HCT116 (cell line): ENCODE measurements at regions not wholly inside any gene's neighbourhood (a gene's known extent, or its start where the extent isn't known, plus 50 kb on each side); places are given as distances from the start of the nearest gene placed in this dataset.
A peak's percentile ranks its signal among the peaks of the same experiment; 100 is the strongest.

Source experiments
- ATAC-seq: fragments of 200-7000 bp; cut with Tn5 transposase; 2 replicates; pipeline ENCODE4 v1.9.1; 2020; ENCODE audit warnings: mild to moderate bottlenecking, moderate library complexity
- BruUV-seq: library from RNA; stranded (reverse); fragments of 400-500 nt; replicated peaks from 2 replicates; lab custom pipeline; 2021; lab: Mats Ljungman, UMichigan
- CTCF ChIA-PET: fragments of 300-600 bp; sonication (Branson Sonifier 250); formaldehyde crosslinking; loops from one replicate; lab custom pipeline; 2021; ENCODE audit warnings: antibody characterized with exemption; lab: Charles Lee
- POLR2A ChIA-PET: fragments of 300-600, 350-600 bp; sonication (Branson Sonifier 250); formaldehyde crosslinking; loops from one replicate; lab custom pipeline; 2021; ENCODE audit warnings: antibody characterized with exemption; lab: Charles Lee
- RAD21 ChIA-PET, 2 experiments: fragments of 300-600 bp; sonication (Branson Sonifier 250); formaldehyde crosslinking; loops; one replicate each; lab custom pipeline; 2023; ENCODE audit warnings: low total read pairs in 2 of 2; ENCODE audit not compliant: uncharacterized antibody in 2 of 2, unreplicated experiment in 2 of 2, low non-redundant PET in 1 of 2; lab: Charles Lee
- DNase-seq: peaks from one replicate; pipeline ENCODE4 v3.0.0-alpha.2; 2010; ENCODE audit warnings: low read depth, low spot score
- H2AFZ ChIP-seq: fragments of 200-600 bp; shearing (Covaris generic), sonication (generic); 2 replicates; pipeline ENCODE4 v1.6.1; 2017; ENCODE audit warnings: low read depth, mixed run types, mixed read lengths, antibody characterized with exemption, low read length; ENCODE audit not compliant: poor library complexity, severe bottlenecking
- H3K27ac ChIP-seq: 2 replicates; pipeline ENCODE4 v1.5.1; 2012; ENCODE audit warnings: low read depth, low read length
- H3K27me3 ChIP-seq: fragments of 200-600 bp; sonication (generic); 2 replicates; pipeline ENCODE4 v1.6.1; 2016; ENCODE audit warnings: mixed run types, low read length, mixed read lengths; ENCODE audit not compliant: insufficient read depth
- H3K36me3 ChIP-seq, 2 experiments: fragments of 200-500 bp in 1 of 2; fragments of 200-600 bp in 1 of 2; sonication (Bioruptor generic) in 1 of 2; sonication (generic) in 1 of 2; 2 replicates each; pipeline versions ENCODE4 v1.5.1 to v1.6.1; 2014 to 2016; ENCODE audit warnings: low read length in 2 of 2, inconsistent platforms in 1 of 2, mixed read lengths in 1 of 2, mixed run types in 1 of 2; ENCODE audit not compliant: insufficient read depth in 2 of 2, control insufficient read depth in 1 of 2
- H3K4me1 ChIP-seq, 2 experiments: fragments of 200-600 bp in 1 of 2; sonication (generic) in 1 of 2; 2 replicates each; pipeline versions ENCODE4 v1.5.1 to v1.6.1; 2012 to 2017; ENCODE audit warnings: low read length in 2 of 2, inconsistent platforms in 1 of 2, mild to moderate bottlenecking in 1 of 2, mixed read lengths in 1 of 2, mixed run types in 1 of 2, moderate library complexity in 1 of 2; ENCODE audit not compliant: insufficient read depth in 2 of 2, control insufficient read depth in 1 of 2
- H3K4me2 ChIP-seq: fragments of 200-600 bp; sonication (generic); 2 replicates; pipeline ENCODE4 v1.6.1; 2017; ENCODE audit warnings: mixed run types, low read length, mixed read lengths
- H3K4me3 ChIP-seq, 2 experiments: fragments of 200-600 bp in 1 of 2; sonication (generic) in 1 of 2; replicated peaks in 1 of 2; 2 replicates each; pipeline ENCODE4 v1.5.1; 2011 to 2016; ENCODE audit warnings: low read length in 2 of 2, control low read depth in 1 of 2, low read depth in 1 of 2, mild to moderate bottlenecking in 1 of 2, mixed read lengths in 1 of 2, mixed run types in 1 of 2
- H3K79me2 ChIP-seq: fragments of 200-600 bp; sonication (generic); 2 replicates; pipeline ENCODE4 v1.6.1; 2017; ENCODE audit warnings: mild to moderate bottlenecking, mixed run types, low read length, moderate library complexity, mixed read lengths; ENCODE audit not compliant: insufficient read depth
- H3K9ac ChIP-seq: fragments of 200-600 bp; sonication (generic); 2 replicates; pipeline ENCODE4 v1.6.1; 2016; ENCODE audit warnings: low read length, mixed read lengths
- H3K9me2 ChIP-seq: fragments of 200-600 bp; sonication (generic), shearing (Covaris generic); 2 replicates; pipeline ENCODE4 v1.6.1; 2017; ENCODE audit warnings: mixed run types, mild to moderate bottlenecking, moderate library complexity; ENCODE audit not compliant: insufficient read depth
- H3K9me3 ChIP-seq, 2 experiments: fragments of 200-500 bp in 1 of 2; fragments of 200-600 bp in 1 of 2; sonication (Bioruptor generic) in 1 of 2; sonication (generic) in 1 of 2; 2 replicates each; pipeline ENCODE4 v1.6.1; 2014 to 2017; ENCODE audit warnings: low read length in 2 of 2, mixed read lengths in 2 of 2, inconsistent platforms in 1 of 2, low read depth in 1 of 2, mild to moderate bottlenecking in 1 of 2, mixed run types in 1 of 2, moderate library complexity in 1 of 2; ENCODE audit not compliant: control insufficient read depth in 1 of 2, insufficient read depth in 1 of 2
- H4K20me1 ChIP-seq: fragments of 200-600 bp; sonication (generic), shearing (Covaris generic); 2 replicates; pipeline ENCODE4 v1.6.1; 2017; ENCODE audit warnings: mixed run types, mild to moderate bottlenecking, moderate library complexity; ENCODE audit not compliant: insufficient read depth
- ATF3 ChIP-seq: IDR thresholded peaks from 2 replicates; pipeline ENCODE4 v1.6.1; 2012
- EGR1 ChIP-seq: IDR thresholded peaks from 2 replicates; pipeline ENCODE4 v1.6.1; 2012; ENCODE audit warnings: low read depth
- EZH2phosphoT487 ChIP-seq: fragments of 200-600 bp; IDR thresholded peaks from 2 replicates; pipeline ENCODE4 v1.6.1; 2018; ENCODE audit warnings: antibody characterized with exemption, borderline replicate concordance
- MAX ChIP-seq: IDR thresholded peaks from 2 replicates; pipeline ENCODE4 v1.6.1; 2012
- POLR2A ChIP-seq: IDR thresholded peaks from 2 replicates; pipeline ENCODE4 v1.7.0; 2011; ENCODE audit warnings: borderline replicate concordance; ENCODE audit not compliant: insufficient read depth, insufficient read length; ENCODE audit errors: extremely low read depth
- SIN3A ChIP-seq: IDR thresholded peaks from 2 replicates; pipeline ENCODE4 v1.6.1; 2012; ENCODE audit warnings: low read depth
- SRF ChIP-seq: IDR thresholded peaks from 2 replicates; pipeline ENCODE4 v1.6.1; 2012; ENCODE audit warnings: low read depth
- TCF7L2 ChIP-seq: IDR thresholded peaks from 2 replicates; pipeline ENCODE4 v1.7.0; 2011; ENCODE audit warnings: borderline replicate concordance, inconsistent platforms; ENCODE audit not compliant: insufficient read depth, insufficient read length; ENCODE audit errors: extremely low read depth
- ZBTB33 ChIP-seq: IDR thresholded peaks from 2 replicates; pipeline ENCODE4 v1.6.1; 2011; ENCODE audit warnings: mild to moderate bottlenecking, low read length, moderate library complexity; ENCODE audit not compliant: insufficient replicate concordance; ENCODE audit errors: extremely low read depth
- intact Hi-C: fragments of 100-400 bp; cut with micrococcal nuclease; formaldehyde crosslinking; loops from 2 replicates; pipeline ENCODE4 v1.10.0; 2022

- Histone ChIP-seq H3K9ac (no peak overlapping the region), H2AFZ (no peak overlapping the region), H4K20me1 (no peaks in the 10 kb centered on the region), H3K9me3 (no peaks in the 10 kb centered on the region), H3K27ac (no peak overlapping the region), H3K4me1 (peaks cover 0 to 4% of the 10 kb centered on the region in 2 experiments; a peak in 1 of 4 replicates), H3K79me2 (no peaks in the 10 kb centered on the region), H3K27me3 (no peaks in the 10 kb centered on the region), H3K9me2 (no peaks in the 10 kb centered on the region), H3K36me3 (no peaks in the 10 kb centered on the region), H3K4me3 (no peak overlapping the region), H3K4me2 (peak overlapping the region; percentile 15; the same call in 1 of the 2 replicates)
- CTCF ChIA-PET, result no interaction called here
- no peak for DNase-seq
- POLR2A ChIA-PET, result no interaction called here
- TF ChIP-seq EGR1 (no peak), ATF3 (no peak), POLR2A (no peak), EZH2phosphoT487 (no peak), SIN3A (no peak), MAX (no peak), ZBTB33 (no peak), SRF (no peak), TCF7L2 (no peak)
- RAD21 ChIA-PET, result no interaction called here
- BruUV-seq, result no TSS peak
- no peak for ATAC-seq
- intact Hi-C loops, result no loop called here
Observed at GRCh38 chr5:159838551-159839222, 77.6 kb upstream of the ADRA1B start.
